Immature natural killer cell (primary cell): ENCODE measurements at regions not wholly inside any gene's neighbourhood (a gene's known extent, or its start where the extent isn't known, plus 50 kb on each side); places are given as distances from the start of the nearest gene placed in this dataset.
"Not testable (repeated sequence)": the region's sequence is repeated elsewhere in the genome, so short reads cannot be mapped to it uniquely, and the experiment has no call there.

Source experiments
- DNase-seq, 3 donors: peaks; one replicate each; pipeline ENCODE4 v3.0.0; 2022; ENCODE audit warnings: mixed read lengths in 1 of 3
- H3K27ac Mint-ChIP-seq, 6 donors: one replicate each; pipeline ENCODE4 v1.8.0; 2020; ENCODE audit warnings: mixed read lengths in 6 of 6, mild to moderate bottlenecking in 5 of 6, inconsistent platforms in 4 of 6, moderate library complexity in 3 of 6
- H3K27me3 Mint-ChIP-seq, 3 donors: one replicate each; pipeline ENCODE4 v1.8.0; 2020 to 2021; ENCODE audit warnings: low read depth in 3 of 3, mild to moderate bottlenecking in 3 of 3, mixed read lengths in 3 of 3, moderate library complexity in 3 of 3, inconsistent platforms in 1 of 3
- H3K36me3 Mint-ChIP-seq, 3 donors: one replicate each; pipeline ENCODE4 v1.8.0; 2020; ENCODE audit warnings: mixed read lengths in 3 of 3, inconsistent platforms in 2 of 3, mild to moderate bottlenecking in 2 of 3
- H3K4me1 Mint-ChIP-seq, 2 donors: one replicate each; pipeline ENCODE4 v1.8.0; 2020; ENCODE audit warnings: inconsistent platforms in 2 of 2, mild to moderate bottlenecking in 2 of 2, mixed read lengths in 2 of 2, moderate library complexity in 1 of 2
- H3K4me3 Mint-ChIP-seq, 5 donors: one replicate each; pipeline ENCODE4 v1.8.0; 2020; ENCODE audit warnings: mild to moderate bottlenecking in 5 of 5, mixed read lengths in 5 of 5, inconsistent platforms in 3 of 5, moderate library complexity in 3 of 5
- H3K9me3 Mint-ChIP-seq, 6 donors: one replicate each; pipeline ENCODE4 v1.8.0; 2020; ENCODE audit warnings: mild to moderate bottlenecking in 6 of 6, mixed read lengths in 6 of 6, inconsistent platforms in 4 of 6, moderate library complexity in 3 of 6

DNA sequence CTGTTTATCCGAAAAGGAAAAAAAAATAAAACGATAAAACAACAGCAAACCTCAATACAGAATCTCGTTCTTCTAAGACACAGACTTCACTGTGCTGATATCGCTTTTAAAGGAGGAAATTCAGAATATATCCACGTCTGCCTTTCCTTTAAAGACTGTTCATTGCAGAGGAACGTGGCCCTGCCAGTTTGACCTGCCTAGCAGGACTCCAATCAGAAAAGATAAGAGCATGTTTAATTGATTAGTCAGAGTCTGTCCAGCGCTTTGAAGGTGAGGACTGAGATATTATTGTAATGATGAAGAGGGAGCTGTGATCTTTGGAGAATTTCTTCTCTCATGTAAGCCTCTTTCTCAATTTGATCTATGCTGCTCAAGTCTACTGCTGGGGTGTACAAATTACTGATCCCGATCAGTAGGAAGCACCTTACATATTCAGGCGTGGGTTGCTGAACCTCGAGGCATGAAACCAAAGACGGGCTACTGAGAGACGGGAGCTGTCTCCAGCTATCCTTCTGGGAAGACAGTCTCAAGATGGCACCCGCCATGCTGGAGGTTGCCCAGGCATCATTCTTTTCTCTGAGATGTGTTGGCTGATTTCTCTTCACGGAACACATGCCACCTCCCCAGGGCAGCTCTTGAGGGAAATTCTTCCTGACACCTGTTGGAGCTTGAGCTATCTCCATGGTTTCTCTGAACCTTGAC, 146.1 kb downstream of the SHOX start:
- Mint-ChIP-seq H3K4me3 (no peak overlapping the region), H3K27me3 (peaks cover 0 to 8% (median 7%) of the 10 kb centered on the region in 3 donors), H3K36me3 (no peaks in the 10 kb centered on the region), H3K9me3 (peaks cover 0 to 2% (median 0%) of the 10 kb centered on the region in 6 donors), H3K4me1 (no peaks in the 10 kb centered on the region), H3K27ac (no peak overlapping the region)
- DNase-seq = no peak

GRCh38 chrX:776061-776460, 145.5 kb downstream of the SHOX start:
- DNase-seq = no peak
- H3K9me3 Mint-ChIP-seq = peaks cover 0 to 2% (median 0%) of the 10 kb centered on the region in 6 donors
- no peaks in the 10 kb centered on the region for H3K36me3 Mint-ChIP-seq
- no peak overlapping the region for H3K27ac Mint-ChIP-seq
- H3K4me3 Mint-ChIP-seq = no peak overlapping the region
- H3K4me1 Mint-ChIP-seq = no peaks in the 10 kb centered on the region
- peaks cover 0 to 10% (median 5%) of the 10 kb centered on the region in 3 donors for H3K27me3 Mint-ChIP-seq

DNA sequence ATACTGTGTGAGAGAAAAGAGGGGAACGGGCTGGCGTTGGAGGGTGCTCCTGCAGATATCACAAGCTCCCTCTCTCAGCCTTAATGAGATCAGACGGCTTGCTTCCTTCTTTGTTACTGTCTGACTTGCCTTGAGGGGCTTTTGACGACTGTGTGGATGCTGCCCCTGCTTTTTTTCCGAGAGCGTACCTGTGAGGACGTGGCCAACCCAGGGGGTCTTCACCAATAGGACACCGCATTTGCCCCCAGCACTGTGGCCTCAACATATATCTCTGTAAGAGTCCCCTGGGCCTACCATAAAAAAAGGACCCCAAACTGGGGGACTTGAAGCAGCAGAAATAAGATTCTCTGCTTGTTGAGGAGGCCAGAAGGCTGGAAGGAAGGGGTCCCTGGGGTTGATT, 143.9 kb downstream of the SHOX start:
- no peak for DNase-seq
- Mint-ChIP-seq H3K9me3 (peaks cover 0 to 2% (median 0%) of the 10 kb centered on the region in 6 donors), H3K27ac (no peak overlapping the region), H3K4me1 (no peaks in the 10 kb centered on the region), H3K36me3 (no peaks in the 10 kb centered on the region), H3K27me3 (peaks cover 2 to 11% (median 4%) of the 10 kb centered on the region in 3 donors), H3K4me3 (no peak overlapping the region)

- Mint-ChIP-seq H3K27ac (no peak overlapping the region), H3K4me3 (no peak overlapping the region), H3K9me3 (peaks cover 0 to 2% (median 0%) of the 10 kb centered on the region in 6 donors), H3K27me3 (peaks cover 2 to 11% (median 4%) of the 10 kb centered on the region in 3 donors), H3K36me3 (no peaks in the 10 kb centered on the region), H3K4me1 (no peaks in the 10 kb centered on the region)
- no peak for DNase-seq
These were observed 142.9 kb downstream of the SHOX start for GRCh38 chrX:773292-774025.

- Mint-ChIP-seq H3K27ac (no peak overlapping the region), H3K27me3 (peaks cover 2 to 11% (median 4%) of the 10 kb centered on the region in 3 donors), H3K4me1 (no peaks in the 10 kb centered on the region), H3K9me3 (peaks cover 0 to 3% (median 0%) of the 10 kb centered on the region in 6 donors), H3K4me3 (no peak overlapping the region), H3K36me3 (no peaks in the 10 kb centered on the region)
- DNase-seq = no peak
These were observed 140.9 kb downstream of the SHOX start for GRCh38 chrX:771536-771935.

DNA sequence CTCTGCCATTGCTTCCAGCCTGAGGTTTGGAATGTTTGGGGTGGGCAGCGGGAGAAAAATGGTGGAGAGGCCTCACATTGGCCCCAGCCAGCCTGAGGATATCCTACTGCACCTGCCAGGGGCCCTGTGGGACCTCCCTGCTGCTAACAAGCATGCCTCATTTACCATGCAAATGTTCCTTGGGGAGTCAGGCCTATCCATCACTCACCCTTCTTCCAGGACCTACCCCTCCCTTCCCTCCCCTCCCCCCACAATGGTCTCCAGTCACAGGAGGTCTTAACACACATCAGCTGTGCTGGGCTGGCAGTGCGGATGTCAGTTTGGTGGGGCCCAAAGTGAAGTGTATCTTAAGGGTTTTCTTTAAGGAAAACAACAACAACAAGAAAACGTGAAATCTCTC, 139.2 kb downstream of the SHOX start:
- H3K27me3 Mint-ChIP-seq = peaks cover 2 to 11% (median 4%) of the 10 kb centered on the region in 3 donors
- no peaks in the 10 kb centered on the region for H3K36me3 Mint-ChIP-seq
- no peaks in the 10 kb centered on the region for H3K4me1 Mint-ChIP-seq
- H3K9me3 Mint-ChIP-seq = peaks cover 0 to 3% (median 0%) of the 10 kb centered on the region in 6 donors
- no peak overlapping the region for H3K4me3 Mint-ChIP-seq
- no peak for DNase-seq
- no peak overlapping the region for H3K27ac Mint-ChIP-seq

- Mint-ChIP-seq H3K9me3 (peaks cover 0 to 4% (median 0%) of the 10 kb centered on the region in 6 donors), H3K27me3 (peaks cover 0 to 6% (median 2%) of the 10 kb centered on the region in 3 donors), H3K36me3 (no peaks in the 10 kb centered on the region), H3K27ac (no peak overlapping the region), H3K4me3 (no peak overlapping the region), H3K4me1 (no peaks in the 10 kb centered on the region)
- DNase-seq = no peak
These were observed 138.0 kb downstream of the SHOX start for GRCh38 chrX:768596-768995.

- Mint-ChIP-seq H3K27ac (no peak overlapping the region), H3K4me1 (no peaks in the 10 kb centered on the region), H3K4me3 (no peak overlapping the region), H3K9me3 (peaks cover 0 to 2% (median 0%) of the 10 kb centered on the region in 6 donors), H3K36me3 (no peaks in the 10 kb centered on the region), H3K27me3 (peaks cover 1 to 8% (median 6%) of the 10 kb centered on the region in 3 donors)
- DNase-seq = no peak
These were observed 128.3 kb downstream of the SHOX start for GRCh38 chrX:758917-759316.

DNA sequence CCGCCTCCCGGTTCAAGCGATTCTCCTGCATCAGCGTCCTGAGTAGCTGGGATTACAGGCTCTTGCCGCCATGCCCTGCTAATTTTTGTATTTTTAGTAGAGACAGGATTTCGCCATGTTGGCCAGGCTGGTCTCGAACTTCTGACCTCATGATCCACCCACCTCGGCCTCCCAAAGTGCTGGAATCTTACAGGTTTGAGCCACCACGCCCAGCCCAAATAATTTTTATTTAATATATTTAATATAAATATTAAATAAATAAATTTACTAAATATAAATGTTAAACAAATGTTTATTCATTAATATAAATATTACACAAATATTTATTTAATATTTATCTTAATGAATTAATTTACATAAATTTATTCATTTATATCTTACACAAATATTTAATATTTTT, 120.2 kb downstream of the SHOX start:
- Mint-ChIP-seq H3K4me3 (no peak overlapping the region), H3K27ac (no peak overlapping the region), H3K4me1 (no peaks in the 10 kb centered on the region), H3K36me3 (no peaks in the 10 kb centered on the region), H3K27me3 (peaks cover under 1 to 3% (median 3%) of the 10 kb centered on the region in 3 donors), H3K9me3 (peaks cover 0 to 5% (median 0%) of the 10 kb centered on the region in 6 donors)
- DNase-seq = no peak

DNA sequence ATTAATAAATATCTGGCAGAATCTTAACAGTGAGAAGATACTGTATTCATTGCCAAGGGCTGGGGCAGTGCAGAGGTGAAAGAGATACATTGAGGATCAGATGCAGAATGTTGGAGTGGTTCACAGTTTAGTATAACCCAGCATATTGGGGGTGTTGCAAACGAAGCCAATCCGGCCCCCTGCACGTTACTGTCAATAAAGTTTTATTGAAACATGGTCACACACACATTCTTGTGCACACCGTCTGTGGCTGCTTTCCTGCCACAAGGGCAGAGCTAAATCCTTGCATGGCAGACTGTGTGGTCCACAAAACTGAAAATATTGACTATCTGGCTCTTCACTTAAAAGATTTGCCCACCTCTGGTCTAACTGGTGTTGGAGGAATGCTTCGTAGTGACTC, 119.7 kb downstream of the SHOX start:
- Mint-ChIP-seq H3K36me3 (no peaks in the 10 kb centered on the region), H3K27me3 (peaks cover 3% of the 10 kb centered on the region in 3 donors), H3K4me3 (no peak overlapping the region), H3K27ac (no peak overlapping the region), H3K4me1 (no peaks in the 10 kb centered on the region), H3K9me3 (peaks cover 0 to 5% (median 0%) of the 10 kb centered on the region in 6 donors)
- no peak for DNase-seq

GRCh38 chrX:747176-747575, 116.6 kb downstream of the SHOX start:
- no peak overlapping the region for H3K27ac Mint-ChIP-seq
- no peak for DNase-seq
- peaks cover 0 to 3% (median 0%) of the 10 kb centered on the region in 3 donors for H3K36me3 Mint-ChIP-seq
- no peaks in the 10 kb centered on the region for H3K4me1 Mint-ChIP-seq
- H3K9me3 Mint-ChIP-seq = peaks cover 1 to 6% (median 4%) of the 10 kb centered on the region in 6 donors
- no peak overlapping the region for H3K4me3 Mint-ChIP-seq
- peaks cover 3 to 5% (median 4%) of the 10 kb centered on the region in 3 donors for H3K27me3 Mint-ChIP-seq

DNA sequence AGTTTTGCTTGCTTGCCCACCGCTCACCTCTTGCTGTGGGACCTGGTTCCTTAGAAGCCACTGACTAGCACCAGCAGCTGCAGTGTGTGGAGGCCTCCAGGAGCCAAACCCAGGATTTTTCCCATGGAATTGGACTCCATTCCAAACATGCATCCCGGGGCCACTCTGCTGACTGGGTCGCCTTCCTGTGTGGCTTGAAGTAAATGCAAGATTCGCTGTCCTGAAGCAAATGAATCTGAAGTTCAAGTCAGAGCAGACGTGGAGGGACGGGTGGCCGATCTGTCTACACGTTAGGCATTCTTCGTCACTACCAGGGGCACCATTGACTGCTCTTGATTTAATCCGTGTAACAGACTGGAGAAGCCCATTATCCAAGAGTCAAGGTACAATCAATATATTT, 109.0 kb downstream of the SHOX start:
- no peak overlapping the region for H3K4me3 Mint-ChIP-seq
- DNase-seq = no peak
- H3K36me3 Mint-ChIP-seq = peaks cover 0 to 3% (median 0%) of the 10 kb centered on the region in 3 donors
- peaks cover 1 to 7% (median 4%) of the 10 kb centered on the region in 6 donors for H3K9me3 Mint-ChIP-seq
- H3K27me3 Mint-ChIP-seq = peaks cover 0 to 5% (median 0%) of the 10 kb centered on the region in 3 donors
- H3K27ac Mint-ChIP-seq = no peak overlapping the region
- H3K4me1 Mint-ChIP-seq = no peaks in the 10 kb centered on the region

DNA sequence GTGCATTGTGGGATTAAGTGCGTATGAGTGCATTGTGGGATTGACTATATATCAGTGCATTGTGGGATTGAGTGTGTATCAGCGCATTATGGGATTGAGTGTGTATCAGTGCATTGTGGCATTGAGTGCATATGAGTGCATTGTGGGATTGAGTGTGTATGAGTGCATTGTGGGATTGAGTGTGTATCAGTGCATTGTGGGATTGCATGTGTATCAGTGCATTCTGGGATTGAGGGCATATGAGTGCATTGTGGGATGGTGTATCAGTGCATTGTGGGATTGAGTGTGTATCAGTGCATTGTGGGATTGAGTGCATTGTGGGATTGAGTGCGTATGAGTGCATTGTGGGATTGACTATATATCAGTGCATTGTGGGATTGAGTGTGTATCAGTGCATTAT, 106.4 kb downstream of the SHOX start:
- H3K9me3 Mint-ChIP-seq = not testable (repeated sequence)

DNA sequence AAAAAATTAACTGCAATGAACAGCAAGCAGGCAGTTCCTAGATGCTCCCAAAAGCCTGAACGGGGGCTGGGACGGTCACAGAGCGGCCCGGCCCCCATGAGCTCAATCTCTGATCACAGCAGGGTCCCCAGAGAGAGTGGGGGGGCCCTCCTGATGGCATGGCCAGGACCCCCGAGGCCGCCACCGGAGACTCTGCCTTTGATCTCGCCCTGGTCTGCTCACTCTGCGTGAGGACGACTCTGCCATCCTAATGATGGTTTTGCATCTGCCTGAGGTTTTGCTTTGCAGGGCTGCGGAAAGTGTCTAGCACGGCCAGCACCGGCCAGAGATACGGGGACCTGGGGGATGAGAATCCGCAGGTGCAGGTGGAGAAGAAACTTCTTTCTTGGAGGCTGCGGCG, 103.8 kb downstream of the SHOX start:
- peaks cover 0 to 1% (median 0%) of the 10 kb centered on the region in 6 donors for H3K9me3 Mint-ChIP-seq

More for the DNA sequence above, 106.4 kb downstream of the SHOX start:
- not testable (repeated sequence) for H3K4me1 Mint-ChIP-seq, H3K27me3 Mint-ChIP-seq, H3K4me3 Mint-ChIP-seq, H3K27ac Mint-ChIP-seq, DNase-seq, H3K36me3 Mint-ChIP-seq

More for the DNA sequence above, 103.8 kb downstream of the SHOX start:
- H3K27me3 Mint-ChIP-seq = no peaks in the 10 kb centered on the region
- no peak overlapping the region for H3K4me3 Mint-ChIP-seq
- no peak for DNase-seq
- no peak overlapping the region for H3K27ac Mint-ChIP-seq
- H3K36me3 Mint-ChIP-seq = no peaks in the 10 kb centered on the region
- no peaks in the 10 kb centered on the region for H3K4me1 Mint-ChIP-seq
